KMS-11 (cell line): ENCODE measurements at regions not wholly inside any gene's neighbourhood (a gene's known extent, or its start where the extent isn't known, plus 50 kb on each side); places are given as distances from the start of the nearest gene placed in this dataset.

Experiments
- H2AFZ ChIP-seq: fragments of 200-600 bp; sonication (generic); 2 replicates; pipeline ENCODE4 v1.6.1; 2016; ENCODE audit warnings: antibody characterized with exemption, mixed run types, low read depth
- H3K27ac ChIP-seq: fragments of 200-600 bp; sonication (generic); 2 replicates; pipeline ENCODE4 v1.6.1; 2016; ENCODE audit warnings: mild to moderate bottlenecking, mixed run types
- H3K27me3 ChIP-seq: fragments of 200-600 bp; sonication (generic); 2 replicates; pipeline ENCODE4 v1.6.1; 2017; ENCODE audit warnings: mild to moderate bottlenecking, low read depth, mixed run types, moderate library complexity; ENCODE audit not compliant: insufficient read depth
- H3K36me3 ChIP-seq: fragments of 200-600 bp; sonication (generic); 2 replicates; pipeline ENCODE4 v1.6.1; 2017; ENCODE audit warnings: mild to moderate bottlenecking, mixed run types; ENCODE audit not compliant: insufficient read depth
- H3K4me1 ChIP-seq: fragments of 200-600 bp; sonication (generic); 2 replicates; pipeline ENCODE4 v1.6.1; 2016; ENCODE audit warnings: mild to moderate bottlenecking, low read depth, mixed run types; ENCODE audit not compliant: poor library complexity, severe bottlenecking
- H3K4me2 ChIP-seq: fragments of 200-600 bp; sonication (generic); 2 replicates; pipeline ENCODE4 v1.7.0; 2016; ENCODE audit warnings: mild to moderate bottlenecking, mixed run types
- H3K4me3 ChIP-seq: fragments of 200-600 bp; sonication (generic); IDR thresholded peaks from 2 replicates; pipeline ENCODE4 v1.6.1; 2017; ENCODE audit warnings: low read depth, low read length, mixed read lengths; ENCODE audit not compliant: insufficient read depth
- H3K79me2 ChIP-seq: fragments of 200-600 bp; sonication (generic); 2 replicates; pipeline ENCODE4 v1.6.1; 2016; ENCODE audit warnings: low read depth, mixed run types; ENCODE audit not compliant: insufficient read depth
- H3K9ac ChIP-seq: fragments of 200-600 bp; sonication (generic); 2 replicates; pipeline ENCODE4 v1.6.1; 2016; ENCODE audit warnings: mild to moderate bottlenecking, mixed run types
- H4K20me1 ChIP-seq: fragments of 200-600 bp; sonication (generic); 2 replicates; pipeline ENCODE4 v1.6.1; 2016; ENCODE audit warnings: mild to moderate bottlenecking, mixed run types; ENCODE audit not compliant: insufficient read depth
- CTCF ChIP-seq: fragments of 200-600 bp; sonication (generic); conservative IDR thresholded peaks from 2 replicates; pipeline ENCODE4 v1.6.1; 2017; ENCODE audit warnings: low read depth, mild to moderate bottlenecking, antibody characterized with exemption, low read length, moderate library complexity, mixed read lengths

GRCh38 chr9:20253635-20254034 is 368.7 kb downstream of the MLLT3 start:
- H3K9ac ChIP-seq, result no peak overlapping the region
- no peak overlapping the region for H3K27ac ChIP-seq
- TF ChIP-seq CTCF, result no peak
- H3K4me2 ChIP-seq, result no peak overlapping the region
- no peak overlapping the region for H2AFZ ChIP-seq
- no peaks in the 10 kb centered on the region for H3K27me3 ChIP-seq
- no peaks in the 10 kb centered on the region for H4K20me1 ChIP-seq
- no peak overlapping the region for H3K4me3 ChIP-seq
- no peaks in the 10 kb centered on the region for H3K36me3 ChIP-seq
- H3K79me2 ChIP-seq, result no peaks in the 10 kb centered on the region
- no peaks in the 10 kb centered on the region for H3K4me1 ChIP-seq

GRCh38 chr9:20252778-20253177 is 369.5 kb downstream of the MLLT3 start:
- Histone ChIP-seq H3K4me1 (no peaks in the 10 kb centered on the region), H4K20me1 (no peaks in the 10 kb centered on the region), H3K27ac (no peak overlapping the region), H2AFZ (no peak overlapping the region), H3K4me2 (no peak overlapping the region), H3K9ac (no peak overlapping the region), H3K36me3 (no peaks in the 10 kb centered on the region), H3K79me2 (no peaks in the 10 kb centered on the region), H3K27me3 (no peaks in the 10 kb centered on the region), H3K4me3 (no peak overlapping the region)
- no peak for TF ChIP-seq CTCF

GRCh38 chr9:20250791-20251190 is 371.5 kb downstream of the MLLT3 start:
- Histone ChIP-seq H3K27me3 (no peaks in the 10 kb centered on the region), H3K4me1 (no peaks in the 10 kb centered on the region), H3K36me3 (no peaks in the 10 kb centered on the region), H3K27ac (no peak overlapping the region), H2AFZ (no peak overlapping the region), H4K20me1 (no peaks in the 10 kb centered on the region), H3K79me2 (no peaks in the 10 kb centered on the region), H3K9ac (no peak overlapping the region), H3K4me3 (no peak overlapping the region), H3K4me2 (no peak overlapping the region)
- TF ChIP-seq CTCF, result no peak

GRCh38 chr9:20244271-20244670 is 378.0 kb downstream of the MLLT3 start:
- no peak overlapping the region for H3K27ac ChIP-seq

More at GRCh38 chr9:20244271-20244670, 378.0 kb downstream of the MLLT3 start:
- Histone ChIP-seq H4K20me1 (no peaks in the 10 kb centered on the region), H3K4me3 (no peak overlapping the region), H3K9ac (no peak overlapping the region), H3K27me3 (no peaks in the 10 kb centered on the region; the same call in 1 of the 2 replicates), H3K36me3 (no peaks in the 10 kb centered on the region), H2AFZ (no peak overlapping the region), H3K79me2 (no peaks in the 10 kb centered on the region), H3K4me1 (peaks cover 23% of the 10 kb centered on the region), H3K4me2 (no peak overlapping the region)
- TF ChIP-seq CTCF, result no peak
